Activated naive CD8-positive, alpha-beta T cell treated with anti-CD3 and anti-CD28 coated beads, Interleukin-2, amount 50 U/mL, for 24 hours (primary cell): ENCODE measurements at regions not wholly inside any gene's neighbourhood (a gene's known extent, or its start where the extent isn't known, plus 50 kb on each side); places are given as distances from the start of the nearest gene placed in this dataset.

ENCODE experiments used
- ATAC-seq: fragments of 150-1000 bp; cut with Tn5 transposase; one replicate; pipeline ENCODE4 v1.10.0; 2021
- DNase-seq: peaks from one replicate; pipeline ENCODE4 v3.0.0; 2021
- H3K27ac Mint-ChIP-seq: one replicate; pipeline ENCODE4 v1.8.0; 2021; ENCODE audit warnings: mild to moderate bottlenecking, mixed read lengths
- H3K27me3 Mint-ChIP-seq: one replicate; pipeline ENCODE4 v1.8.0; 2021; ENCODE audit warnings: mixed read lengths
- H3K36me3 Mint-ChIP-seq: one replicate; pipeline ENCODE4 v1.8.0; 2021; ENCODE audit warnings: low read depth, mixed read lengths
- H3K4me1 Mint-ChIP-seq: one replicate; pipeline ENCODE4 v1.8.0; 2021; ENCODE audit warnings: mixed read lengths
- H3K4me3 Mint-ChIP-seq: one replicate; pipeline ENCODE4 v1.8.0; 2021; ENCODE audit warnings: mild to moderate bottlenecking, moderate library complexity, mixed read lengths
- H3K9me3 Mint-ChIP-seq: one replicate; pipeline ENCODE4 v1.8.0; 2021; ENCODE audit warnings: mixed read lengths

DNA sequence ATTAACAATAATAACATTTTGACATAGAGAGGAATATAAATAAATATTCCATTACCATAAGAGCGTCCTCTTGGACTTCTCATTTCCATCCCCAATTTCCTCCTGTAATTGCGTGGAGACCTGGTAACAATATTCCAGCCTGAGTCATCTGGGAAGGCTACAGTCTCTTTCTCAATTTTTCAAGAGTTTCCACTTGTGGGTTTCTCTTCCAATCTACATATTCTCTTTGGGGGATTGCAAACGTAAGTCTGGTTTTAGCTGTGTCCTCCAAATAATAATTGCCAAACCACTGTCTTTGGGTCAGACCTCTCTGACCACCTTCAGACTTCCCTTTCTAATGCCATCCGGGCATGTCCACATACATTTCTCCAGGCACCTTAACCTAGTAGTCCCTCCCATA, 124.5 kb upstream of the USP24 start:
- Mint-ChIP-seq H3K4me1 (peaks cover 4% of the 10 kb centered on the region), H3K27me3 (peaks cover 3% of the 10 kb centered on the region), H3K27ac (no peak overlapping the region), H3K4me3 (no peak overlapping the region), H3K36me3 (peaks cover 5% of the 10 kb centered on the region), H3K9me3 (peaks cover 16% of the 10 kb centered on the region)
- no peak for DNase-seq
- ATAC-seq, result no peak

DNA sequence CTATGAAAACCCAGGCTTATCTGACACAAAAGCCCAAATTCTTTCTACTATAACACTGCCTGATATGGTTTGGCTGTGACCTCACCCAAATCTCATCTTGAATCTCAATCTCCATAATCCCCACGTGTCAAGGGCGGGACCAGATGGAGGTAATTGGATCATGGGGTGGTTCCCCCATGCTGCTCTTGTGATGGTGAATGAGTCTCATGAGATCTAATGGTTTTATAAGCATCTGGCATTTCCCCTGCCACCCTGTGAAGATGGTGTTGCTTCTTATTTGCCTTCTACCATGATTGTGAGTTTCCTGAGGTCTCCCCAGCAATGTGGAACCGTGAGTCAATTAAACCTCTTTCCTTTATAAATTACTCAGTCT, 123.3 kb upstream of the USP24 start:
- H3K27ac Mint-ChIP-seq, result no peak overlapping the region
- ATAC-seq, result peak; percentile 68
- peaks cover 7% of the 10 kb centered on the region for H3K4me1 Mint-ChIP-seq

DNA sequence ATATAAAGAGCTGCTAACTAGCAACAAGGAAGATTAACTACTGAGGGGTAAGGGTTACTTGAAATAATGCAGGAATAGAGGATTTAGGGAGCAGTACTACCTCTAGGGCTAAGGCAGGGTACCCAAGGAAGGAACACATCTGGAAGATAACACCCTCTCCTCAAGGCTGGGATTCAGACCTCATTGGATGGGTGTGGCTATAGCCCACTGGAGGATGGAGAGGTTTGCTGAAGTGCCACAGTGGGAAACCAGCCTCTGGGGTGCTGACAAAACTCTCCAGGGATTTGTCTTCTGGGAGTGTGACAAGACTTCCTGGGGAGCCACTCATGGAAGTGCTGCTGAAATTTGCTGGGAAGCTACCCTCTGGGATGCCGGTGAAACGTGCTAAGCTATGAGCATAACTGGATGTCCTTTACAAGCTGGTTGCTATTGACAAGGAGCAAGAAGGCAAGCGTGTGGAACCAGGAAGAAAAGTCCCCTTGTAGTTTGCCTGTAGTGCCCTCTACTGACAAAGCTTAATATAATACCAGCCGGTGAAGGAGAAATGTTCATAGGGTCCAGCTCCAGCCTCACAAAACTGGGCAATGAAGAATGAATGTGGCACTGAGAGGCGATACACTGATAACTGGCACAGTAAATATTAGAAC, 122.8 kb upstream of the USP24 start:
- ATAC-seq (peak; percentile 59), DNase-seq (no peak)
- Mint-ChIP-seq H3K4me1 (peaks cover 7% of the 10 kb centered on the region), H3K4me3 (no peak overlapping the region), H3K36me3 (peaks cover 5% of the 10 kb centered on the region), H3K9me3 (peaks cover 16% of the 10 kb centered on the region), H3K27ac (no peak overlapping the region), H3K27me3 (peaks cover 7% of the 10 kb centered on the region)

More for the DNA sequence above, 123.3 kb upstream of the USP24 start:
- Mint-ChIP-seq H3K9me3 (peaks cover 16% of the 10 kb centered on the region), H3K27me3 (peaks cover 6% of the 10 kb centered on the region), H3K36me3 (peaks cover 5% of the 10 kb centered on the region), H3K4me3 (no peak overlapping the region)
- peak; percentile 4 for DNase-seq

DNA sequence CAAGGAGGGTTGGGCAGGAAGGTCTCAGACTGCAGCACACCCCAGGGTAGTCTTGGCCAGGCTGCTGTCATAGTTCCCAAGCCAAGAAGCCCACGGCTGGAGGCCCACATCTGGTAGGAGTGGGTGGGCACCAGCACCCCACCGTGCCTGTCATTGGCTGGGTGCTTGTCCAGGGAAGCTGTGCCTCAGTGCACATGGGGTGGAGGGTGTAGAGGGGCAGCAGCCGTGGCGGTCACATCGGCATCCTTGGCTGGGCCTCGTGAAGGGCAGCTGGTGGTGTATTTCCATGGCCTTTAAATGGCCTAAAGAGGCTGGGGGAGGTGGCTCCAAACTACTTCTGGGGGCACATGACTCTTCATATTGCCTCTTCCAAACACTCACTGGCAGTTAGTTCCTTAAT, 119.6 kb upstream of the USP24 start:
- ATAC-seq, result no peak
- Mint-ChIP-seq H3K4me1 (peaks cover 7% of the 10 kb centered on the region), H3K27ac (no peak overlapping the region), H3K9me3 (peaks cover 1% of the 10 kb centered on the region), H3K27me3 (peaks cover 8% of the 10 kb centered on the region), H3K36me3 (no peaks in the 10 kb centered on the region), H3K4me3 (no peak overlapping the region)
- DNase-seq, result no peak

DNA sequence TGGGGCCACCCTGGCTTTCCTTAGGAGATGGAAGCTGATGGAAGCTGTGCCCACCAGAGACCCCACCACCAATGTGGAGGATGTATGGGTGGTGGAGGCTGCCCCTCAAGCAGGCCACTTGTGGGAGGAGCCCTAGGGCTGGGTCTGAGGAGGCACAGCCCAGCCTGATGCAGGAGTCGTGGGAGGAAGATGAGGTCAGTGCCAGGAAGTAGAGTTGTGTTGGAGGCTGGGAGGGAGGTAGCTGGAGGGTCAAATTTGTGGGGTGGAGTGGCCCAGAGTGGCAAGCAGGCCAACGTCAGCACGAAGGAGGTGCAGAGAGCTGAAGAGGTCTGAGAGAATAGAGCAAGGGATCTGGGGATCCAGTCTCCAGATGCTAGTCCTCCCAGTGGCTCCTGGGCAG, 119.0 kb upstream of the USP24 start:
- ATAC-seq (no peak), DNase-seq (no peak)
- no peak overlapping the region for H3K4me3 Mint-ChIP-seq
- H3K27me3 Mint-ChIP-seq, result peaks cover 7% of the 10 kb centered on the region
- no peaks in the 10 kb centered on the region for H3K9me3 Mint-ChIP-seq
- H3K27ac Mint-ChIP-seq, result peak overlapping the region; percentile 23
- H3K36me3 Mint-ChIP-seq, result no peaks in the 10 kb centered on the region
- peaks cover 7% of the 10 kb centered on the region for H3K4me1 Mint-ChIP-seq

DNA sequence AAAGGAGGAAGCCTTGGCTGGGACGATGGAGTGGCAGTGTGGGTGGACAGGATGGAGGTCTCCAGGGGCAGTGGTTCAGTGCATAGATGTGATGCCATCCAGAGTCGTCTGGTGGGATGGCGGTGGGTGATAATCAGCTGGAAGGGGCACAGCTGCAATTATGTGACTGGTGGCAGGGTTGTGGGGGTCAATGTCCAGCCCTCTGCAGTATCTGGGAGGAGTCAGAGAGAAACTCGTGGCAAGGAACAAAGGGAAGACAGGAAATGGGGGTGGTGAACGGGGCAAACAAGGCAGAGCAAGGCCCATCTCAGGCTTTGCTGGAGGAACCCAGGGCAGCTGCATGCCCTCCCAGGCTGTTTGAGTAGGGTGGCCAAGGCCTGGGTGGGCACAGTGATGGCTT, 118.3 kb upstream of the USP24 start:
- H3K36me3 Mint-ChIP-seq, result no peaks in the 10 kb centered on the region
- peaks cover 7% of the 10 kb centered on the region for H3K27me3 Mint-ChIP-seq
- H3K9me3 Mint-ChIP-seq, result no peaks in the 10 kb centered on the region
- H3K27ac Mint-ChIP-seq, result no peak overlapping the region
- DNase-seq (no peak), ATAC-seq (no peak)
- H3K4me1 Mint-ChIP-seq, result peaks cover 4% of the 10 kb centered on the region
- no peak overlapping the region for H3K4me3 Mint-ChIP-seq

DNA sequence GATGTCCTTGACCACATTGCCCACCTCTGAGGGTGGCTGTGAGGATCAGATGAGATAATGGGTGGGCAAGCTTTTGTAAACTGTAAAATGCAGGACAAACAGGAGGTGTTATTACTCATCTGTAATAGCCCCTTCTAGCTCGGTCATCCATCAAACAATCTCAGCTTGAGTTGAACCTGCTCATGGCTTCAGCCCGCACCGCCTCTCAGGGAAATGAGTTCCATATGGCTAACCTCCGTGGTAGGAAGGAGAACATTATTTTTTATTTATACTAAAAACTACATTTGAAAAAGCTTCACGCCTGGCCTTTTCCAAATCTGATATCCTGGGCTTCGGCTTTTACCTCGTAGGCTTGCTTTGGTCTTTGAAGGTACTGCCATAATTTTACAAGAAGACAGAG, 116.2 kb upstream of the USP24 start:
- H3K27ac Mint-ChIP-seq, result no peak overlapping the region
- DNase-seq (no peak), ATAC-seq (no peak)
- H3K4me3 Mint-ChIP-seq, result no peak overlapping the region
- H3K27me3 Mint-ChIP-seq, result peaks cover 7% of the 10 kb centered on the region
- peaks cover 3% of the 10 kb centered on the region for H3K4me1 Mint-ChIP-seq
- no peaks in the 10 kb centered on the region for H3K36me3 Mint-ChIP-seq
- no peaks in the 10 kb centered on the region for H3K9me3 Mint-ChIP-seq

DNA sequence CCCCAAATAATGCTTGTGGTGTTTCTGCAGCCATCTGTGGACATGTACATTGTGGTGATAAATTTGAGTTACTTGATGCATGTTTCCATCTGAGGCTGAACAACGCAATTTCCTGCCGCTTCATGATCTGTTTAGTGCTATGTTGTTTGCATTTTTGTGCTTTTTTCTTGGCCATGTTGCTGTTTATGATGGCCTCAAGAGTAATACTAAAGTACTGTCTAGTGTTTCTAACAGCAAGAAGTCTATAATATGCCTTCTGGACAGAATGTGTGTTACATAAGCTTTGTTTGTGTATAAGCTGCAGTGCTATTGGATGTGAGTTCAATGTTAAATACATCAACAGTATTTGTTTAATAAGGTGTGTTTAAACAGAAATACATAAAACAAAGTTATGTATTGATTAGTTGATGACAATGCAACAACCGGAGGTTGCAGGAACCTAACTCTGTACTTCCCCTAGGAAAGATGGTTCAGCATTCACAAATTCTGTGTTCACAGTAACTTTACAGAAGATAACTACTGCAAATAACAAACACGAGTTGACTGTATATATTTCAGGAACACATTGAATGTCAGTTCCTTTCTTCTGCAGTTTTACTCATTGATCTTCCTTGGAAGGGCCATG, 114.8 kb upstream of the USP24 start:
- no peak overlapping the region for H3K27ac Mint-ChIP-seq
- no peak overlapping the region for H3K4me3 Mint-ChIP-seq
- peaks cover 3% of the 10 kb centered on the region for H3K4me1 Mint-ChIP-seq
- H3K27me3 Mint-ChIP-seq, result peaks cover 7% of the 10 kb centered on the region
- ATAC-seq (no peak), DNase-seq (no peak)
- no peaks in the 10 kb centered on the region for H3K9me3 Mint-ChIP-seq
- no peaks in the 10 kb centered on the region for H3K36me3 Mint-ChIP-seq

DNA sequence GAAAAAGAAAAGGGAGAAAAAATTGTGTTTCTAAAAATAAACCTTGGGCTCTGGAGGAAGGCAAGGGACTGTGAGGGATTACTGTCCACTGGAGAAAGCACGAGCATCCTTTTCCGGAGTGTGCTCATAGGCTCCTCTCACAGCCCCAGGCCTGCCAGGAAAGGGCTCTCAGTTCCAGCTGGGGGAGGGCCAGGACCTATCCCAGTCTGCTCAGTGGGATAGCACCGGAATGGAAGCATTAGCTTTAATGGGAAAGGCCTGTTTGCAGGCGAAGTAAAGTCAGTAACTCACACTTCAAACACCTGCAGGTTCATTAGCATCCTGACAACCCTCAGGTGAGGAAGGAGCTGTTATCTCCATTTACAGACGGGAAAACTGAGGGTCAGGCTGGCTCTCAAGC, 113.9 kb upstream of the USP24 start:
- no peak overlapping the region for H3K27ac Mint-ChIP-seq
- no peak overlapping the region for H3K4me3 Mint-ChIP-seq
- no peaks in the 10 kb centered on the region for H3K36me3 Mint-ChIP-seq
- no peaks in the 10 kb centered on the region for H3K9me3 Mint-ChIP-seq
- no peak for DNase-seq
- peaks cover 5% of the 10 kb centered on the region for H3K27me3 Mint-ChIP-seq
- ATAC-seq, result no peak
- H3K4me1 Mint-ChIP-seq, result peaks cover 1% of the 10 kb centered on the region

DNA sequence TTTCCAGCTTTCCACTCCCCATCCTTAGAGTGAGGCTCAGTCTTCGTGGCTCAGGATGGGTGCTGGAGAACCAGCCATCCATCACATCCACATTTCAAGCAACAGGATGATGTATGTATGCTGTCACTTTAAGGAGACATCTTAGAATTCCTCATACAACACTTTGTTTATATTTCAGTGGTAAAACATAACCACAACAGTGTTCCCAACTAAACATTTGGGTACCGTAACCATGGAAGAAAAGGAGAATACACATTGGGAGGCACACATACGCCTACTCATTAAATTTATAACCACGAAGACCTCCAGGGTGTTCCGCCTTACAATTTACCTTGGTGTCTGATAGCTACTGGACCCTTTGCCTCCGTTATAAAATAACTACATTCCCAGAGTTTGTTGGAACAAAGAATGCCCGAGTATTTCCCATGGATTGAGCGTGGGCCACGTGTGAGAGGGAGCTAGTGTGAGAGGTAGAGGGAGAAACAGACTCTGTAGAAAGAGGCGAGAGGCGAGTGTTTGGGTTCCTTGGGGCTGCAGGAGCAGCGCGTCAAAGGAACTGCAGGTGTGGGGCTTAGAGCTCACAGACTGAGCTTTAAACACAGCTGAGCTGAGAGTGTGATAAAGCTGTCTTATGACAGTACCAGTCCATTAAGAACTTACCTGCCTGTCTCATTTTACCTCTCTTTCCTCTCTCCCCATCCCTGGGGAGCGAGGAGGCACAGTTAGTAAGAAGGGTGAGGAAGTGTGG, 111.5 kb upstream of the USP24 start:
- no peak for ATAC-seq
- H3K27me3 Mint-ChIP-seq, result no peaks in the 10 kb centered on the region

DNA sequence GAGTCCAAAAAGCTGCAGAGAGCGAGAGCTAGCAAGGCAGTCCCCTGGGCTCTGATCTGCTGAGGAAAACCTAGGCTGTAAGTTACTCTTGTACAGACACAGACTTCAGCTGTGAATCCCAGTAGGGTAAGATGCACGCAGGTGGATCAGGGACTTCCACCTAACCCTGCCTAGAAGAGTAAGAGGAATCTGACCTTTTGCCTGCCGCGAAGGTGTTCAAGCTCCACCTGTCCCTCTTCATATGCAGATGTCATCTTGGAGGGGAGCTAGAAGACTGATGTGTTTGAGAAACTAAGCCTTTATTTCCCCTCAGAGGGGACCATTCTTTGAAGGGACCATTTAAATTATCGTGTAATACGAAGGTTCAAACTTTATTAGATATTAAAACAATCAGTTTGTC, 108.6 kb upstream of the USP24 start:
- Mint-ChIP-seq H3K27me3 (no peaks in the 10 kb centered on the region), H3K9me3 (no peaks in the 10 kb centered on the region), H3K36me3 (no peaks in the 10 kb centered on the region), H3K4me3 (no peak overlapping the region), H3K4me1 (no peaks in the 10 kb centered on the region), H3K27ac (no peak overlapping the region)
- DNase-seq (no peak), ATAC-seq (no peak)

More for the DNA sequence above, 111.5 kb upstream of the USP24 start:
- Mint-ChIP-seq H3K4me3 (no peak overlapping the region), H3K4me1 (no peaks in the 10 kb centered on the region), H3K27ac (no peak overlapping the region), H3K9me3 (no peaks in the 10 kb centered on the region), H3K36me3 (no peaks in the 10 kb centered on the region)
- DNase-seq, result no peak

DNA sequence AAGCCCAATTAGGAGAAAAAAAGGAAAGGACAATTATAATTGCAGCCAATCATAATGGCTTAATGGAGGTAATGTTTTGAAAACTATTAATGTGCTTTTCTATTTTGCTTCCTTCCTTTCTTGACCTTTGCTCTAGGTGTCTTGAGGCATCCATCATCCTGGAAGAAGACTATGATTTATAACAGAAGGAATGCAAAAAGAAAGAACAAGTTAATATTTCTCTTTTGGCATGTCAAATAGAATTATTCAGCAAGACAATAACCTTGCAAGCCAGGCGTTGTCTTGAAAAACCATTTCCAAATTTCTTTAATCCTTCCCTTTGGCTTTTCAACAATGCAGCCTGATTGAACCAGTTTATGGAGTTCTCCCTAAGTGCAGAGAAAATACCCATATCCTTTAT, 107.7 kb upstream of the USP24 start:
- DNase-seq (no peak), ATAC-seq (no peak)
- Mint-ChIP-seq H3K4me3 (no peak overlapping the region), H3K4me1 (no peaks in the 10 kb centered on the region), H3K36me3 (no peaks in the 10 kb centered on the region), H3K27ac (no peak overlapping the region), H3K27me3 (no peaks in the 10 kb centered on the region), H3K9me3 (no peaks in the 10 kb centered on the region)

DNA sequence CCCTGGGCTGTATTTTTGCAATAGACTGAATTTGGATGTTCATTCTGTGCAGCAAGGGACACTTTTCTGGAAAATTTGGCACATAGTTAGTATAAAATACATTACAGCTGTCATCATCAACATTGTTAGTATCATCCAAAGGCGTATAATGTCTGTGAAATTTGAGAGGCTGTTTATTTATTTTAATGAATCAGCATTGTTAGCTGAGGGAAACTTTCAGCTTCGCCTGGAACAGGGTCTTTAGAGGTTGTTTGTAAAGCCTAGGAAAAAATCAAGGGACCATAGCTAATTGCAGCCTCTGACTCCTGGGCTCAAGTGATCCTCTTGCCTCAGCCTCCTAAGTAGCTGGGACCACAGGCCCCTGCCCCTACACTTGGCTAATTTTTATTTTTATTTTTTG, 106.8 kb upstream of the USP24 start:
- no peaks in the 10 kb centered on the region for H3K27me3 Mint-ChIP-seq
- no peak overlapping the region for H3K4me3 Mint-ChIP-seq
- no peaks in the 10 kb centered on the region for H3K4me1 Mint-ChIP-seq
- ATAC-seq (no peak), DNase-seq (no peak)
- H3K36me3 Mint-ChIP-seq, result no peaks in the 10 kb centered on the region
- no peaks in the 10 kb centered on the region for H3K9me3 Mint-ChIP-seq
- H3K27ac Mint-ChIP-seq, result no peak overlapping the region

DNA sequence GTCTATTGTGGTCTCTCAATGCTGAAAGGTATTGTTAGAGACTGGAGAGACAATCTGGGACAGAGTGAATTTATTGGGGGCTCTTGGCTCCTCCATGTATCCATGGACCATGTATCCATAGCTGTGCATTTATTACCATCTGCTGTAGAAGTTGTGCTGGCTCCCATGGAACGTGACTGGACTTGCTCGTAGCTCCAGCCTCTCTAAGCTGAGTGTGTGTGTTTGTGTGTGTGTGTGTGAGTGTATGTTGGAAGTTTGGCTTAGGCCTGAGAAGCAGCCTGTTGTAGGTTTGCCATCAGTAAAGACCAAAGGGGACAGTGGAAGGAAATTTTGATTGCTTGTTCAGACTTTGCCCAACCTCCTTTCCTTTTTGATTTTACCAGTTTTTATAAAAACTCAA, 105.7 kb upstream of the USP24 start:
- Mint-ChIP-seq H3K27me3 (no peaks in the 10 kb centered on the region), H3K4me3 (no peak overlapping the region), H3K9me3 (no peaks in the 10 kb centered on the region), H3K36me3 (no peaks in the 10 kb centered on the region), H3K27ac (no peak overlapping the region), H3K4me1 (no peaks in the 10 kb centered on the region)
- ATAC-seq (no peak), DNase-seq (no peak)

DNA sequence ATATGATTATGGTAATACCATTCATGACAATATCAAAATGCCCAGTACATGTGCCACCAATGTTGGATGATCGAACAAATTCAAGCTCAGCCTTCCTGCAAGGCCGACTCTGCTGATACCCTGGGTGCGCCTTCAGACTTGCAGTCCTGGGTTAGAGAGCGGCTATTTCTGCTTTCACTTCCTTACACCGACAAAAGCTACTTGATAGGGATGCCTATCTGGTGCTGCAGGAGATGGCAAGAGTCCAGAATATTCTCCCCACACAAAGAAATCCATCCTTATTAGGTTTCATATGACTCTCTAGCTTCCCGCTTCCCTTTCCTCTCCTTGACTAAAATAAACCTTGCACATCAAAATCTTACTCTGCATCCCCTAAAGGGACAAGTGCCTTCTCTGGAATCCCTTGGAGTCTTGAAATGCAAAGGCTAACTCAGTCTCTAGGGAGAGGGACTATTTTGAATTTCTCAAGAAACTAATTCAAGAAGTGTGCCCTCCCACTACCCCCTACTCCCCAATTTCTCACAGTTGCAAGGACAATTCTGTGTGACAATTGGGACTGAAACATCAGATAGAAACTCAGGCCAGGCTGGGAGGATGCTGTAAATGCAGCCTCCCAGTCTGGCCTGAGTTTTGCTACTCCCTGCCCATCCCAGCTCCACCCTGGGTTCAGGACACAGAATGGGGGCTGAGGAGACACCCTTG, 103.1 kb upstream of the USP24 start:
- no peaks in the 10 kb centered on the region for H3K36me3 Mint-ChIP-seq
- no peaks in the 10 kb centered on the region for H3K9me3 Mint-ChIP-seq
- no peak overlapping the region for H3K27ac Mint-ChIP-seq
- DNase-seq (no peak), ATAC-seq (no peak)
- no peak overlapping the region for H3K4me3 Mint-ChIP-seq
- H3K4me1 Mint-ChIP-seq, result peaks cover 3% of the 10 kb centered on the region
- H3K27me3 Mint-ChIP-seq, result no peaks in the 10 kb centered on the region
